OCI-LY7 (cell line): ENCODE measurements at regions not wholly inside any gene's neighbourhood (a gene's known extent, or its start where the extent isn't known, plus 50 kb on each side); places are given as distances from the start of the nearest gene placed in this dataset.

ENCODE experiments used
- BruUV-seq: library from RNA; stranded (reverse); fragments of 400-500 nt; replicated peaks from 2 replicates; lab custom pipeline; 2021; lab: Mats Ljungman, UMichigan
- CTCF ChIA-PET: fragments of 300-600 bp; sonication (Branson Sonifier 250); formaldehyde crosslinking; loops from one replicate; lab custom pipeline; 2022; ENCODE audit warnings: antibody characterized with exemption; ENCODE audit not compliant: unreplicated experiment; lab: Charles Lee
- POLR2A ChIA-PET: fragments of 300-600 bp; sonication (Branson Sonifier 250); formaldehyde crosslinking; loops from one replicate; lab custom pipeline; 2022; ENCODE audit warnings: antibody characterized with exemption; lab: Charles Lee
- DNase-seq: peaks from one replicate; pipeline ENCODE4 v3.0.0-alpha.2; 2015; ENCODE audit warnings: low spot score
- H2AFZ ChIP-seq: fragments of 200-600 bp; sonication (generic), shearing (Covaris generic); 2 replicates; pipeline ENCODE4 v1.6.1; 2014; ENCODE audit warnings: mild to moderate bottlenecking, antibody characterized with exemption, low read length, moderate library complexity
- H3K27ac ChIP-seq: fragments of 200-600 bp; sonication (generic); 2 replicates; pipeline ENCODE4 v1.5.1; 2014; ENCODE audit warnings: mixed run types, low read depth, mild to moderate bottlenecking, moderate library complexity, low read length, inconsistent platforms; ENCODE audit not compliant: poor library complexity, severe bottlenecking
- H3K36me3 ChIP-seq: fragments of 200-600 bp; sonication (generic); 2 replicates; pipeline ENCODE4 v1.6.1; 2014; ENCODE audit warnings: mild to moderate bottlenecking, antibody characterized with exemption, low read length, moderate library complexity, mixed read lengths; ENCODE audit not compliant: insufficient read depth
- H3K4me1 ChIP-seq: fragments of 200-600 bp; sonication (generic); 2 replicates; pipeline ENCODE4 v1.5.1; 2014; ENCODE audit warnings: mild to moderate bottlenecking, low read length; ENCODE audit not compliant: insufficient read depth, poor library complexity, severe bottlenecking
- H3K4me2 ChIP-seq: fragments of 200-600 bp; sonication (generic); 2 replicates; pipeline ENCODE4 v1.6.1; 2014; ENCODE audit warnings: mild to moderate bottlenecking, low read length
- H3K4me3 ChIP-seq: fragments of 200-600 bp; sonication (generic); 2 replicates; pipeline ENCODE4 v1.5.1; 2014; ENCODE audit warnings: mild to moderate bottlenecking, low read depth, low read length; ENCODE audit not compliant: poor library complexity, severe bottlenecking
- H3K79me2 ChIP-seq: fragments of 200-600 bp; sonication (generic); 2 replicates; pipeline ENCODE4 v1.6.1; 2016; ENCODE audit warnings: low read depth, mild to moderate bottlenecking, low read length, moderate library complexity, mixed read lengths; ENCODE audit not compliant: insufficient read depth
- H3K9me2 ChIP-seq: fragments of 200-600 bp; sonication (generic); 2 replicates; pipeline ENCODE4 v1.6.1; 2016; ENCODE audit warnings: mild to moderate bottlenecking, low read length, mixed read lengths; ENCODE audit not compliant: insufficient read depth
- H3K9me3 ChIP-seq: fragments of 200-600 bp; sonication (generic); 2 replicates; pipeline ENCODE4 v1.6.1; 2014; ENCODE audit warnings: mild to moderate bottlenecking, mixed run types, low read length, mixed read lengths
- H4K20me1 ChIP-seq: fragments of 200-600 bp; sonication (generic); 2 replicates; pipeline ENCODE4 v1.6.1; 2014; ENCODE audit warnings: mild to moderate bottlenecking, antibody characterized with exemption, low read length, moderate library complexity, mixed read lengths; ENCODE audit not compliant: insufficient read depth
- CTCF ChIP-seq: fragments of 200-600 bp; sonication (generic); conservative IDR thresholded peaks from 2 replicates; pipeline ENCODE4 v1.5.1; 2014; ENCODE audit warnings: mild to moderate bottlenecking, antibody characterized with exemption, low read length, moderate library complexity, mixed read lengths
- EZH2phosphoT487 ChIP-seq: fragments of 200-600 bp; sonication (generic); IDR thresholded peaks from 2 replicates; pipeline ENCODE4 v1.6.1; 2018; ENCODE audit warnings: low read depth, borderline replicate concordance, mild to moderate bottlenecking, mixed run types, antibody characterized with exemption, low read length, moderate library complexity, mixed read lengths
- intact Hi-C: fragments of 100-400 bp; cut with micrococcal nuclease; formaldehyde crosslinking; loops from one replicate; pipeline ENCODE4 v1.10.0; 2022; ENCODE audit not compliant: unreplicated experiment

DNA sequence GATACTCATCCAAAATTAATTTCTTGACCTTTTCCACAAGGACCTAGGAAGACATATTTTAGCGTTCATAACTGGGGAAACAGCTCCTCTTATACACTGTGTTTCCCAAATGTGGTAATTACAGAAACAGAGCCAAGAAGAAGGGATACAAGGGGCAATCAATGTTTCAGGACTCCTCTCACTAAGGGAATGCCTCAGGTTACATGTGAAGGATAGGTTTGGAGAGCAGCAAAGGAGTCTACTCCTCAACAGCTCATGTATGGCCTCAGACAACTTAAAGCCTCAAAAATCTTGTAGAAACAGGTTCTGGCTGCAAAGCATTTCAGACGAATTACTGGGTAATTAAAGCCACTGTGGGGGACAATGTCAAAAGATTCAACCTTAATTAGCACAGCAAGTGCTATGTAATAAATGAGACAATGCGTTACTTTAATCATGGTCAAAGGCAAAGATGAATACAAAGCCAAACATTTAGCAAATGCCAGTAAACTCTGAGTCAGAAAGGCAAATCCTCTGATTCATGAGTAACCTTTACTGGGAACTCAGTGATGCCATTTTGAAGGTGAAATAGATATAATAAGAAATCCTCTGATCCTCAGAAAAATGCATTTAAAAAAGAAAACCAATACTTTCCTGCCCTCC is 1111.2 kb downstream of the TUSC7 start:
- H3K4me2 ChIP-seq, result no peak overlapping the region
- no peaks in the 10 kb centered on the region for H3K9me2 ChIP-seq
- no peaks in the 10 kb centered on the region for H3K9me3 ChIP-seq
- ChIA-PET CTCF (no interaction called here), POLR2A (interaction anchor here (0.8 kb wide), 1 partner anchor 15 kb away, joined by 3 read pairs; no protein-coding TSS in a partner anchor)
- BruUV-seq, result no TSS peak
- no peak for TF ChIP-seq CTCF
- TF ChIP-seq EZH2phosphoT487, result no peak
- H3K36me3 ChIP-seq, result no peaks in the 10 kb centered on the region
- H2AFZ ChIP-seq, result no peak overlapping the region
- H3K4me3 ChIP-seq, result no peak overlapping the region
- DNase-seq, result no peak
- no peaks in the 10 kb centered on the region for H3K4me1 ChIP-seq
- H3K27ac ChIP-seq, result no peak overlapping the region
- H3K79me2 ChIP-seq, result no peaks in the 10 kb centered on the region
- H4K20me1 ChIP-seq, result no peaks in the 10 kb centered on the region
- intact Hi-C loops, result no loop called here

DNA sequence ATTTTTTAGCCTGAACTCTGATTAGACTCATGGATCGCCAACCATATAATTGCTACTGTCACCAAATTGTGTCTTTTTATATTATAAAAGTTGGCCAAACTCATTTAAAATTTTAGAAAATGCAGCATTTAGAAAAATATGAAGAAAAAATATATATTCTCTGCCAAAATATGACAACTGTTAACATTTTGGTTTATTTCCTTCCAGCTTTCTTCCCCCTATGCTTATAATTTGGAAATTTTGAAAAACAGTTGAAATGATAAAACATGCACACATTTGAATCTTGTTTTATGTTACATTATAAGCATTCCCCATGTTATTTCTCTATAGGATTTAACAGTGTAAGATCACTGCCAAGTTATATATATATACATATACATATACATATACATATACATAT is 1112.8 kb downstream of the TUSC7 start:
- no peak for DNase-seq
- no peaks in the 10 kb centered on the region for H3K9me2 ChIP-seq
- no peaks in the 10 kb centered on the region for H3K36me3 ChIP-seq
- intact Hi-C loops, result no loop called here
- ChIA-PET POLR2A (no interaction called here), CTCF (no interaction called here)
- BruUV-seq, result no TSS peak
- no peak overlapping the region for H3K27ac ChIP-seq
- no peaks in the 10 kb centered on the region for H4K20me1 ChIP-seq
- H3K79me2 ChIP-seq, result no peaks in the 10 kb centered on the region
- no peaks in the 10 kb centered on the region for H3K4me1 ChIP-seq
- no peaks in the 10 kb centered on the region for H3K9me3 ChIP-seq
- H2AFZ ChIP-seq, result no peak overlapping the region
- H3K4me2 ChIP-seq, result no peak overlapping the region
- no peak overlapping the region for H3K4me3 ChIP-seq
- TF ChIP-seq CTCF (no peak), EZH2phosphoT487 (no peak)

- no peaks in the 10 kb centered on the region for H3K79me2 ChIP-seq
- H3K9me3 ChIP-seq, result no peaks in the 10 kb centered on the region
- no peaks in the 10 kb centered on the region for H4K20me1 ChIP-seq
- DNase-seq, result no peak
- ChIA-PET CTCF (no interaction called here), POLR2A (interaction anchor here (0.6 to 1.0 kb wide), 2 partner anchors 15 to 16 kb away, joined by 3 to 5 read pairs; no protein-coding TSS in a partner anchor)
- no peak overlapping the region for H2AFZ ChIP-seq
- no peak overlapping the region for H3K27ac ChIP-seq
- H3K36me3 ChIP-seq, result no peaks in the 10 kb centered on the region
- H3K4me3 ChIP-seq, result no peak overlapping the region
- H3K4me1 ChIP-seq, result no peaks in the 10 kb centered on the region
- no peak overlapping the region for H3K4me2 ChIP-seq
- intact Hi-C loops, result no loop called here
- BruUV-seq, result no TSS peak
- no peaks in the 10 kb centered on the region for H3K9me2 ChIP-seq
- TF ChIP-seq CTCF (no peak), EZH2phosphoT487 (no peak)
These were observed 1126.7 kb downstream of the TUSC7 start for GRCh38 chr3:117836296-117836695.
